HG02938 (cell line): ENCODE measurements at regions not wholly inside any gene's neighbourhood (a gene's known extent, or its start where the extent isn't known, plus 50 kb on each side); places are given as distances from the start of the nearest gene placed in this dataset.
"Not testable (repeated sequence)": the region's sequence is repeated elsewhere in the genome, so short reads cannot be mapped to it uniquely, and the experiment has no call there.

Experiments used
- ATAC-seq: cut with Tn5 transposase; IDR thresholded peaks from one replicate; pipeline ENCODE4 v1.9.1; 2021; ENCODE audit warnings: mild to moderate bottlenecking, moderate library complexity; ENCODE audit not compliant: unreplicated experiment

DNA sequence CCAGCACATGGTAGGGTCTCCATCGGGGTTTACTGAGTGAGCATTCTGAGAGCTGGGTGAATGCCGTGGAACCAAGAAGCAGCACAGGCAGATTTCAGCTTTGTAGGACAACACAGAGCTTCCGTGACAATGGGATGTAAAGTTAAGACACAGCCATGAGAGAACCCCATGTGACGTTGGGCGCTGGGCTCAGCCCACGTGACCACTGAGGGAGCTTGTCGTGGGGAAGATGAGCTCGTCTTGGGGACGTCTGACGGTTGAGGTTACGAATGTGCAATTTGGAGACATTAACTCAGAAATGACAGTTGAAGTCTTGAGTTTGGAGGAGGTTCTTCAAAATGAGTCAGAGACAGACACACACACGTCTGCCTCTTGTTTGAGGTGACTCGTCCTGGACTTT lies 51.5 kb upstream of the MUC20 start:
- not testable (repeated sequence) for ATAC-seq

DNA sequence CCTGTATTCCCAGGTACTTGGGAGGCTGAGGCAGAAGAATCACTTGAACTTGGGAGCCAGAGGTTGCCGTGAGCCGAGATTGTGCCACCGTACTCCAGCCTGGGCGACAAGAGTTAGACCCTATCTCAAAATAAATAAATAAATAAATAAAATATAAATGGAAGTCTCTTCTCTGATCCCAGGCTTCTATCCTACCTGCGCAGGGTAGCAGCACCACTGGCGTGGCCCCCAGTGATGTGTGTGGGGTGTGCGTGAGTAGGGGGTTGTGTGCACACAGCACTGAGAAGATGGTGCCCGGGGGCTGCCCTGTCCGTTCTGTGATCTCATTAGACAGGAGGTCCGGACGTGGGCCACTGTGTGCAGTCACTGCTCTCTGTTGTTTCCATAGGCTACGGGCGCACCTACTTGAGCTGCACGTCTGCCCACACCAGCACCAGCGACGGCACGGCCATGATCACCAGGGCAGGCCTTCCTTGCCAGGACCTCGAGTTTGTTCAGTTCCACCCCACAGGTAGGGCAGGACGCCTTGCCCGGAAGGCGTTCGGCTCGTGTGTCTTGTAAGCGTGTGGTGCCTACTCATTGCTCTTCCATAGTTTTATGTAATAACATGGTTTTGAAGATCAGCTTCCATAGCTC lies 52.5 kb upstream of the MUC20 start:
- not testable (repeated sequence) for ATAC-seq

GRCh38 chr3:195665311-195665710 lies 55.5 kb upstream of the MUC20 start:
- ATAC-seq, result not testable (repeated sequence)

GRCh38 chr3:195664131-195664530 lies 56.6 kb upstream of the MUC20 start:
- not testable (repeated sequence) for ATAC-seq

GRCh38 chr3:195659136-195659533 lies 61.6 kb upstream of the MUC20 start:
- ATAC-seq, result not testable (repeated sequence)

DNA sequence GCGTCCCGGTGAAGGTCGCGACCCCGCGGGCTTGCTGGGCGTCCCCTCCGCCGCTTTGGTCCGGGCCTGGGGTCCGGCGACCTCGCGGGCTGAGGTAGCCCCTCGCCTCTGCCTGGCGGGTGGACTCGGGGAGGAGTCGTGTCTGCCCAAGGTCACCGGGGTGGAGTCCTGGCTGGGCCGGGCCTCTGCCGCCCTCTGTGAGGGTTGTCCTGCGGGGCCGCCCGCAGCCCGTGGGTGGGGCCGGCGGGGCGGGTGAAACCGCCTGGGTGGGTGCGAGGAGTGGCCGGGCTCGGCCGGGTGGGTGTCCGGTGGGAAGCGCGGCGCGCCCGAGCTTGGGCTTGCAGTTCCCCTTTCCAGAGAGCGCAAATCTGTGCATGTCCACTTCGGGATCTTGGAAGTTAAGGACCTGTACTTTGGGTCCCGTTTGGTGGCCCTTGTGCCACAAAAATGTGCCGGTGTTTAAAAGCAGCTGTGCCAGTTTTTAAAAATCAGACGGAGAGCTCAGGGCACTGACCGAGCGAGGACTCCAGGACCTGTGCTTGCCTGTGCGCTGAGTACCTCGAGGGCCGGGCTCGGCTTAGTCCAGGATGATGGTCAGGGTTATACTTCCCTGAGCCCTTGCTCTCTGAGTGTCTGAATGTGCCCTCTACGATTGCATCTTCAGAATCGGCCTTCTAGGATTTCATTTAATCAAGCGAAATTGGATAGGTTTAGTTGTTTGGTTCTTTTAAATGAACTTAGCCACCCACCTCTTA lies 62.2 kb upstream of the MUC20 start:
- peak; percentile 32 for ATAC-seq

GRCh38 chr3:195657475-195658372 lies 63.1 kb upstream of the MUC20 start:
- peak; percentile 73 for ATAC-seq

DNA sequence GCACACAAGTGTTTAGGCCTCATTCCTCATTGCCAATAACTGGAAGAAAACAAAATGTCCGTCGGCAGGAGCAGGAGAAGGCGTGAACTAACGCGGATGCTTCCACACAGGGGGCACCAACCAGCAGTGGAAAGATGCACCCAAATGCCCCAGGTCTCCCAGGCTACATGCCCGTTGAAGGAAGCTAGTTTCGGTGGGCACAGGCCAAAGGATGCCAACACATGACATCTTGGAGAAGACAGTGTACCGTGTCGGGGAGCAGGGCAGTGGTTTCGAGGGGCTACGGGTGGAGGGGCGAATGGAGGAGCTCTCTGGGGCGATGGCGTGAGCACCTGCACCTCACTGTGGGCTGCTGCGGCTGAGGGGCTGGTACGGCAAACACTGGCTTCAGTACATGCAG lies 64.7 kb upstream of the MUC20 start:
- ATAC-seq, result not testable (repeated sequence)

DNA sequence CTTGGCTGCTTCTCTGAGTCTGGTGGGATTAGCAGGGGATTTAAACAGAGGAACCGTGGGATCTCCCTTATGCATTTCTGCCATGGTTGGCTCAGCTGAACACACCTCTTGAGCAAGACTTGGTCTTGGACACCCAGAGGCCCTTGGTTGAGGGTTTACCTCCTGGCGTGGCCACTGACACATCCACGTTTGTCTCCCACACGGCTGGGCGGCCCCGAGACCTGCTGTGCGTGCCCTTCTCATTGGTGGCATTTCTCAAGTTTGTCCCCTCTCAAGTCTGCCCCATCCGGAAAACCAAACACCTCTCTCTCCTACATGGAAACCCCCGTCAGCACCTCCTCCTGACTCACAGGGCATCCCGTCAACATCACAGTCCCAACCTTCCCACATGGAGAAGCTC lies 66.0 kb upstream of the MUC20 start:
- not testable (repeated sequence) for ATAC-seq

- ATAC-seq, result not testable (repeated sequence)
Measured at GRCh38 chr3:195654138-195654537, 66.6 kb upstream of the MUC20 start.

- ATAC-seq, result not testable (repeated sequence)
Measured at GRCh38 chr3:195653641-195654040, 67.1 kb upstream of the MUC20 start.

DNA sequence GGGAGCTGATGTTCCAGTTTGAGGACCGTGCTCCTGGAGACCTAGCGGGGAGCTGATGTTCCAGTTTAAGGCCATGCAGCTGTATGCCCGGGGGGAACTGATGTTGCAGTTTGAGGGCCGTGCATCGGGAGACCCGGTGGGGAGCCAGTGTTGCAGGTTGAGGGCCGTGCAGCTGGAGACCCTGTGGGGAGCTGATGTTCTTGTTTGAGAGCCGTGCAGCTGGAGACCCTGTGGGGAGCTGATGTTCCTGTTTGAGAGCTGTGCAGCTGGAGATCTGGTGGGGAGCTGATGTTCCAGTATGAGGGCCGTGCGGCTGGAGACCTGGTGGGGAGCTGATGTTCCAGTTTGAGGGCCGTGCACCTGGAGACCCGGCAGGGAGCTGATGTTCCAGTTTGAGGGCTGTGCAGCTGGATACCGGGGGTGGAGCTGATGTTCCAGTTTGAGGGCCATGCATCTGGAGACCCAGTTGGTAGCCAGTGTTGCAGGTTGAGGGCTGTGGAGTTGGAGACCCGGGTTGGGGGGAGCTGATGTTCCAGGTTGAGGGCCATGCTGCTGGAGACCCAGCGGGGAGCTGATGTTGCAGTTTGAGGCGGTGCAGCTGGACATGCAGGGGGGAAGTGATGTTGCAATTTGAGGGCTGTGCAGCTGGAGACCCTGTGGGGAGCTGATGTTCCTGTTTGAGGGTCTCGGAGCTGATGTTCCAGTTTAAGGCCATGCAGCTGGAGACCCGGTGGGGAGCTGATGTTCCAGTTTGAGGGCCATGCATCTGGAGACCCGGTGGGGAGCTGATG lies 64.4 kb upstream of the APOD start:
- ATAC-seq, result not testable (repeated sequence)

DNA sequence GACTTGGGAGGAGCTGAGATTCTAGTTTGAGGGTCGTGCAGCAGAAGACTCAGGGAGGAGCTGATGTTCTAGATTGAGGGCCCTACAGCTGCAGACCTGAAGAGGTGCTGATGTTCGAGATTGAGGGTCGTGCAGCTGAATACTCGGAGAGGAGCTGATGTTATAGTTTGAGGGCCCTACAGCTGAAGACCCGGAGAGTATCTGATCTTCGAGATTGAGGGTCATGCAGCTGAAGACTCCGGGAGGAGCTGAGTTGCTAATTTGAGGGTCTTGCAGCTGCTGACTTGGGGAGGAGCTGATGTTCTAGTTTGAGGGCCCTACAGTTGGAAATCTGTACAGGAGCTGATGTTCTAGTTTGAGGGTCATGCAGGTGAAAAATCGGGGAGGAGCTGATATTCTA lies 62.1 kb upstream of the APOD start:
- ATAC-seq, result not testable (repeated sequence)

DNA sequence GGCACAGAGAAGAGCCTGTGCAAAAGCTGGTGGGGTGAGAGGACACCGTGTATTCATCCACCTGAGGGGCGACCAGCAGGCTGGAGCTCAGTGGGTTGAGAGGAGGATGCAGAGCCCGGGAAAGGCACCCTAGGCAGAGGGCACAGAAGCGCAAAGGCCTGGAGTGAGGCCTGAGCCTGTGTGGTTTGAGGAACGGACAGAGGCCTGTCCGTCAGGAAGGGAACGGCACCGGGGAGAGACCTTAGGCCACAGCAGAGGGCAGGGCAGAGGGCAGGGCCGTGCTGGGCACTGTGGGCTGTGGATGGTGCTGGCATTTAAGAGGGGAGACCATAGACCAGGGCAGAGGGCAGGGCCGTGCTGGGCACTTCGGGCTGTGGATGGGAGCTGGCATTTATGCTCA lies 59.5 kb upstream of the APOD start:
- ATAC-seq, result not testable (repeated sequence)

GRCh38 chr3:195642311-195642710 lies 58.6 kb upstream of the APOD start:
- ATAC-seq, result not testable (repeated sequence)

GRCh38 chr3:195638456-195638855 lies 54.7 kb upstream of the APOD start:
- ATAC-seq, result not testable (repeated sequence)

DNA sequence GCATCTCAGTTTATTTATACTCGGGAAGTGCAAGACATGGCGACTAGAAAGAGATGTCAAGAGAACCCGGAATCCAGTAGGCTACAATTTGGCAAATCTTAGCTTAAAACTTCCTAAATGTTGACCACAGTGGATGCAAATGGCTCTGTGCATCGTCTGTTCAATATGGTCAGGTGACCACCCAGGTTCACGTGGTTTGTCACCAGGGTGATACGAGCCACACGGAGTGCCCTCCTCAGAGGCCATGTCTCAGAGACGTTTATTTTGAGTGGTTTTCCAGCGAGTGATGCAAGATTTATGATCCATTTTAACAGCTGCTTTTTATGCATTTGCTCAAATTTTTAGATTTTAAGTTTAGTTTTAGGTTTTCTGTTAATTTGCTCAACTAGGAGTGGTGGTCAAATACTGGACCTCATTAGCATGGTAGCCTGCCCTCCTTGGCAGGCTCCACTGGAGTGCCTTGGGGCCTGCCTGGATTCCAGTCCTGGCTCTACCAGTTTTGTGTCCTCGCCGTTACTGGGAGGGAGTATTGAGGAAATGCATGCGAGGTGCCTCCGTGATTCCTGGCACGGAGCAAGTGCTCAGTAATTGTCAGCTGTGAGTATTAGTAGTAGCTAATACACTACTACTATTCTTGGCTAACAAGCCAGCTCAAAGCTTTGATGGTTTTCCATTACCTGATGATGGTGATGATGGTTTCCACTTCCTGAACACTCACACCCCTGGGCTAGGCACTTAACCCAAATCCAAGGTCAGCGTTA lies 53.9 kb upstream of the APOD start:
- not testable (repeated sequence) for ATAC-seq

DNA sequence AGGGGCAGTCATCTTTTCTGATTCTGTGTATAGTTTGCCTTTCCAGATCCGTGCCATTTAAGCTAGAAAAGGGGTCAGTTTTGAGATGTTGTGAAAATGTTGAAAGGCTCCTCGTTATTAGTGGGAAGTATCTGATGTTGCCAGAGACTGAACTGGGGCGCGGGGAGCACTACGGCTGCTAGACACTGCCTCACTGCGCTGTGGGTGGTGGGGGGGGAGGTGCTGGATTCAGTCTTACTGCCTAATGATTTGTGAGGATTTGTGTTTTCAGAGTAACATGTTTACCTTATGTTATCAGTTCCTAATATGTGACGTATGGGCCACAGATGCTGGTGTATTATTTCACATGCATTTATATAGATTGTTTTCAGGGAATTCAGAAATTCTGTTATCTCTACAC lies 53.3 kb upstream of the APOD start:
- ATAC-seq, result not testable (repeated sequence)

DNA sequence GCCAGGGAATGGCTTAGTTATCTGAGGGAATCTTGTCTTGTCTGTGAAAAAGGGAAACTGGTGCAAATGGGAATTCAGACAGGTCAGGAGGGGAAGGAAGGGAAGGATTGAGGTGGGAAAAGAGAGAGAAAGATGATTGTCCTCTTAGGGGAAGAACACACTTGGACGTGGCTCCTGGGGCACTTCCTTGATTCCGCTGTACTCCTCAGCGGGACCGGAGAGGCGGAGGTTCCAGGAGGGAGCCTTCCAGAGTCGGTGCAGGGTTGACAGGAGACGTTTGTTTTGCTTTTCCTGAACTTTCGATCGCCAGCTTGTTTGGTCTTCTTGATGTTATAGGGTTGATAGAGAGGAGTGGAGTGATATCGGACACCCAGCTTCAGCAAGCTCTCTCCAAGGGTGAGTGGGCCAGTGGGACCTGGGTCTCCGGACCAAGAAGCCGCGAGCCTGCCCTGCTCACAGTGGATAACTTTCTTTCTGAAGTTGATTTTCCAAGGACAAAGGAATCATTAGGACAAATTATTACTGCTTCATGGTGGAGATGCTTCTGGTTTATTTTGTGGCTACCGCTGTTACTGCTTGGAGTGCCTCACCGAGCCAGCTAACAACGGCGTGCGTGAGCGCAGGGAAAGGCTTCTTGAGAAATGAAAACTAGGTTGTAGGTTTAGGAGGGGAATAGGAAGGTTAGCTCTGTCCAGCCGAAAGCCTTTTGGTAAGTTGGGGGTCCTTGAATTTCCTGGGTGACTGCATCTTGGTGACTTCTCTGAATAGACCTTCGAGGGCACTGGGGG lies 52.4 kb upstream of the APOD start:
- ATAC-seq, result not testable (repeated sequence)
